ENCODE measurements at regions not wholly inside any gene's neighbourhood (a gene's known extent, or its start where the extent isn't known, plus 50 kb on each side); places are given as distances from the start of the nearest gene placed in this dataset.

GRCh38 chrX:149272690-149273463 lies 232.2 kb downstream of the IDS start:
- no peak for DNase-seq

DNA sequence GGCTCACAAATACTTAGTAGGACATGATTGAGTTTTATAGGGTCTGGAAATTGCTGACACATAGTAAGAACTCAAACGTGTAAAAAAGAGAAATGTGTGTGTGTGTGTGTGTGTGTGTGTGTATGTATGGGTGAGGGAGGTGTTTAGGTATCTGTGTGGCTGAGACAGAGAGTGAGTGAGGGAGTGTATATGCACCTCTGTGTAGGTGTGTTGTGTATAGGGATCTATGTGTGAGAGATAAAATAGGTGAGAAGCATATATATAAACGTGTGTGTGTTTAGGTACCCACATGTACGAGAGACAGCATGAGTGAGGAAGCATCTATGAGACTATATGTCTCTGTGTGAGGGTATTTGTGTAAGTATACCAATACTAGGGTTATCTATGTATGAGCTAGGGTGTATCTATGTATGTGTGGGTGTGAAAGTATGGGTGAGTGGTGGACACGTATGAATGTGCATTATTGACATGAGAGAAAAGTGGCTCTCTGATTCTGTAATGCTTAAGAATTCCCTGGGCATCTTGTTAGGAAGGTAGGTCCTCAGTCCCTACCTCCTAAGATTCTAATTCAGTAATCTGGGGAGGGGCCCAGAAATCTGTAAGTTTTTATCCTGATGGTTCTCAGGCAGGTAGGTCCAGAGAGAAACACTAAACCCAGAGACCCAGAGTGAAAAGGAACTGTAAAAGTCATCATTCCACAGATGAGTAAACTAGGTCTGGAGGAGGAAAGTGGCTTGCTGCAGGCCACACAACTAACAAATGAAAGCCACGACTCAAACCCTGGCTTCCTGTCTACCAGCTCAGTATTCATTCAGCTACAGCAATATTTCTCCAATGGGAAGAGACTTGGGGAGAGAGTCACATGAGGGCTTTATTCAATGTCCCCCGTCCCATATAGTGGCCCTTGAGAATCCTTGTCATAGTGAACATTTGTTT lies 237.0 kb downstream of the IDS start:
- DNase-seq: no peak

- DNase-seq: no peak
Observed at GRCh38 chrX:149262086-149262485, 243.0 kb downstream of the IDS start.

DNA sequence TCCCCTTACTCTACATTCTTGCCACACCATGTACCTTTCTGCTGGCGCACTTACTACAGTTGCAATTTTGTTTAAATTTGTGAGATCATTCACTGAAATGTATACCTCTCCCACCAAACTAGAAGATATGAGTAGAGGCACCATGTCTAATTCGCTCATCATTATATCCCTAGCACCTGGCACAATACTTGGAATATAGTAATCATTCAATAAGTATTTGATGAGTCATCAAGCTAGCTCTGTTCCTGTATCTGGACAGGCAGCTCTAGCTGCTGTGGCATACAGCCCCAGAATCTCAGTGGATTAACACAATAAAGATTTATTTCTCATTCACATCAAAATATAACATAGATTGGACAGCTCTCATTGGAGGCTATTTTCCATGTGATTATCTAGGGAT lies 245.9 kb downstream of the IDS start:
- no peak for DNase-seq

DNA sequence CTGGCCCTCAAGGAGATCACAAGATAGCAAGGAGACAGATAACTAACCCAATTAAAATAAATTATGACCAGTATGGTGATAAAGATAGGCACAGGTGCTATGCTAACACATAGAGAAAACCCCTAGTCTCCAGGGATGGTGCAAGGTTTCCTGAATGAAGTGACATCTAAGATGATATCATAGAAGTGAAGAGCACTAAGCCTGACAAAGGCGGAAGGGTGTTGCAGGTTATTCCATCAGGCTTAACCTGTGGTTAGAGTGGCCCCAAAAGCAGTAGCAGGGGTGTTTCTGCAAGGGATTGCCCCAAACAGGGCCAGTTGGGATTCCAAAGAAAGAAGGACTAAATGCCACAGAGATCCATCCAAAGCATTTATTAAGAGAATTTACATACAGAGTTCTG lies 249.2 kb downstream of the IDS start:
- DNase-seq: no peak

GRCh38 chrX:149248073-149248625 lies 257.0 kb downstream of the IDS start:
- no peak for DNase-seq

DNA sequence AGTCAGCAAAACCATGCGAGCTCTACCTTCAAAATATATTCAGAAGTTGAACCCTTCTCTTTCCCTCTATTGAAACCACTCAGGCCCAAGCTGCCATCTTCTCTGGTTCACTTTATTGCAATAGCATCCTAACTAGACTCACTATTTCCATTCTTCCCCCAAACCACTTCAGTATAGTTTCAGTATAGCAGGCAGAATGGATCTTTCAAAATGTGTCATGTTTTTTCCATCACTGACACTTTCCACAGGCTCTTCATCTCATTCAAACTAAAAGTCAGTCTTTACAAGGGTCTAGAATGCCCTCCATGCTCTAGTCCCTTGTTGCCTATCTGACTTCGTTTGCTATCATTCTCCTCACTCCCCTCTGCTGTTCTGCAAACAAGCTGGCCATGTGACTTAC lies 274.4 kb downstream of the IDS start:
- DNase-seq: no peak

GRCh38 chrX:149223854-149224253 lies 281.3 kb downstream of the IDS start:
- no peak for DNase-seq

DNA sequence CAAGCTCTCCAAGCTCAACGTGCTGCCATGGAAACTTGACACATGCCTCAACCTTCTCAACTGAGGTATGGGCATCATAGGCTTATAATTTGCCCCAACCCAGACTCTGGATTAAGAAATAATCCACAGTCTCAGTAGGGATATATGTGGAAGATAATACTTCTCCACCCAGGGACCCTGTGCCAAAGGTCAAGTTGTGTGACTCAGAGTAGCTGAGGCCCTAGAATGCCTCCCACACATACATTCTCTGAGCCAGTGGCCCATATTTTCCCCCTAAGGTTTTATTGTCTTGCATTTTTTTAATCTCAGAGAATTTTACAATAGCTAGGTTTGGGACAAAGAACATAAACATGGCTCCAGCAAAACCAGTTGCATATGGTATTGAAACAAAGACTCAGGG lies 283.1 kb downstream of the IDS start:
- no peak for DNase-seq

DNA sequence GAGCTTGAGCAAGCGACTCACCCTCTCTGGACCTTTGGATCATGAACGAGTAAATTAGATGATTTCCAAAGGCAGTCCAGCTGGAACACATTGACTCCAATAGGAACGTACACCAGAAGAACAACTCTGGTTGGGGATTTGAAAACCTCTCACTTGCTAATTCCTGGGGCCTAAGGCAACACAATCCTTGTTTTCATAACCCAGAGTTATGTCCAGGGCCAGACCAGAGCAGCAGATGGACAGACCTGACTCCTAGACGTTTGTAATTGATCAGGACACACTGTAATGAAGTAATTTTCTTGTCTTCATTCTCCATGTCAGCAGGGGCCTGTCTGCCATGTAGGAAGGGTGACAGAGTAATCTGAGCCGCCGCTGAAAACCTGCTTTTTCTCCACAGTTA lies 283.9 kb downstream of the IDS start:
- no peak for DNase-seq

DNA sequence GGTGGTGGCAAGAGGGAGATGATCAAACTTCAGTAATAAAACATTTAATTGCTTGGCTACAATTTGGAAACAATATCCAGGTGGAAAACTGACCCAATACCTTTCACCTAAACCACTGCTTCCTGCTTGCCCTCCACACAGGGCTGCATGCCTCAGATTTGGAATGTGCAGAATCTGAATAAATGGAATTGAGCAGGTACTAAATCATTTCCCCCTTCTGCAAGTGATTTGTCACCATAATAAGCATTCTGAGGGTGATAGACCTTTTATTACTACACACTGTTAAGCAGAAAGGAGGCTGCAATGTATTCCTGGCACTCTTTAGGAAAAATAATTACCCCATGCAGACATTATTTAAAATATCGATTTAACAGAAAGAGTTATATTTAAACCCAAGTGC lies 291.8 kb downstream of the IDS start:
- DNase-seq: no peak

GRCh38 chrX:149208307-149208706 lies 296.8 kb downstream of the IDS start:
- no peak for DNase-seq

DNA sequence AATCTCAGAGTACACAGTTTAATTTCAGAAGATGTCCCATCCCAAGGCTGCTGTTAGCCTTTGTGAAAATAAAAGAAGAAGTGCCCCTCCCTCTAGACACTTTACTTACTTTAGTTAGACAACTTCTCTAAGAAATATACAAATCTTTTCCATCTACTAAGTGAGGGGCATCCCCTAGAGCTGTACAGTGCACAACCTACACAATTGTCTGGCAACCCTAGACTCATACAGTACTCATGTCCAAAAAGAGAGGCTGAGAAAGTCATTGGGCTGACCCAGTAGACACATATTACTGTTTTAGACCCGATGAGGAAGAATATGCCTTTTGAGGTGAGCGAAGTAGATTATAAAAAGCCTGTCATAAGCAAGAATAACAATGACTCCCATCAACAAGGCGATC lies 297.6 kb downstream of the IDS start:
- DNase-seq: no peak

- DNase-seq: no peak
Observed at GRCh38 chrX:149205937-149206336, 299.2 kb downstream of the IDS start.

GRCh38 chrX:149205081-149205480 lies 300.0 kb downstream of the IDS start:
- no peak for DNase-seq

GRCh38 chrX:149199734-149200133 lies 305.4 kb downstream of the IDS start:
- no peak for DNase-seq

GRCh38 chrX:149198980-149199732 lies 305.9 kb downstream of the IDS start:
- DNase-seq: no peak

DNA sequence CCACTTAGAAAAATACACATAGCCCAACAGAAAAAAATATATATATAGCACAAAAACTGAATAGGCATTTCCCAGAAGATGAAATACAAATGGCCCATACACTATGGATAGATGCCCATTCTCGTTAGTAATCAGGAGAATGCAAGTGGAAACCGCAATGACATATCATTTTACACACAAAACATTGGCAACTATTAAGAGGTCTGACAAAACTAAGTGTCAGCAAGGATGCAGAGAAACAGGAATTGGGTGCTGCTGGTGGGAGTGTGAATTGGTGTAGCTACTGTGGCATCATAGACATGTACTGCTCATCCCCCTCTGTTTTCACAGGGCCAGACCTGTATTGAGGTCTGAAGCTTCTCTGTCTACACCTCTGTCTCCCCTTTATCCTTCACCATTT lies 320.0 kb downstream of the IDS start:
- DNase-seq: no peak

DNA sequence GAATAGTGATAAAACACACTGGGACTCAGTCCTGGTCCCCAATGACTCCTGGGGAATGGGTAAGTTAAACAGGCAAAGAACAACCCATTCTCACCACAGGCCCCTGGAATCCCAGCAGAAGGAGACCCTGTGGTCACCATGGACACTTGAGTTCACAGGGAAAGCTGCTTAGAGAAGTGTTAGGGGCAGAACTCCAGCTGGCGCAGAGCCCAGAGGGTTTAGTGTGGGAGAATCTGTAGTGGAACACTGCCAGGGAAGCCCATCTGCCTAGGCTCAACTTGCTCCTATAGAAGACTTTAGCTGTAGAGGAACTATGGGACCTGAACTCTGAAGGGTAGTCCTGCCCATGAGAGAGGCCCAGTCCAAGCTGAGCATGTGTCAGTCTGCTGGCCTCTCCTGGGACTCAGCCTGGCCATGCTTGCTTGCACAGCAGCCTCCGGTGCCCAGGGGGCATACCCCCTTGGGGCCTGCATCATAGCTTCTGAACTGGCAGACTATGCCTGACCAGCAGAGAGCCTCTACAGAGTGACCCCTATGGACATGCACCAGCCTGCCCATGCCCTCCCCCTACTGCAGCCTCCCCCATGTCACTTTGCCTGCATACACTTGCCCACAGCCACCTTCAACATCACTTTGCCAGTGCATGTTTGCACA lies 343.5 kb downstream of the IDS start:
- no peak for DNase-seq

DNA sequence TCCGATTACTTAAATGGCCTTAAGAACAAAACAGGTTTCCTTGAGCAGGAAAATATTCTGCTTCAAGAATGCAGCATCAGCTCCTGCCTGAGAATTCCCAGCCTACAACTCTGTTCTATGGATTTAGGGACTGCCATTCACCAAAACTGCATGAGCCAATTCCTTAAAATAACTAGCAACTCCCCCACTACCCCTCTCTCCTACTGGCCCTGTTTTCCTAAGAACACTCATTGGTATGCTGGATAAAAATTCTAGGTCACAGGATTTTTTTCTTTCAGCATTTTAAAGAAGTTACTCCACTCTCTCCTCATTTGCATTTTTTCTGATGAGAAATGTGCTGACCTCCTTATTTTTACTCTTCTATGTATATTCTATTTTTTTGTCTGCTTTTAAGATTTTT lies 347.1 kb downstream of the IDS start:
- no peak for DNase-seq

- DNase-seq: no peak
Observed at GRCh38 chrX:149152941-149153340, 352.2 kb downstream of the IDS start.

Measured in NCI-H1417 treated with DMSO at 0.1 percent for 48 hours (cell line).